ENCODE measurements at regions not wholly inside any gene's neighbourhood (a gene's known extent, or its start where the extent isn't known, plus 50 kb on each side); places are given as distances from the start of the nearest gene placed in this dataset.
"Not testable (repeated sequence)": the region's sequence is repeated elsewhere in the genome, so short reads cannot be mapped to it uniquely, and the experiment has no call there.

DNA sequence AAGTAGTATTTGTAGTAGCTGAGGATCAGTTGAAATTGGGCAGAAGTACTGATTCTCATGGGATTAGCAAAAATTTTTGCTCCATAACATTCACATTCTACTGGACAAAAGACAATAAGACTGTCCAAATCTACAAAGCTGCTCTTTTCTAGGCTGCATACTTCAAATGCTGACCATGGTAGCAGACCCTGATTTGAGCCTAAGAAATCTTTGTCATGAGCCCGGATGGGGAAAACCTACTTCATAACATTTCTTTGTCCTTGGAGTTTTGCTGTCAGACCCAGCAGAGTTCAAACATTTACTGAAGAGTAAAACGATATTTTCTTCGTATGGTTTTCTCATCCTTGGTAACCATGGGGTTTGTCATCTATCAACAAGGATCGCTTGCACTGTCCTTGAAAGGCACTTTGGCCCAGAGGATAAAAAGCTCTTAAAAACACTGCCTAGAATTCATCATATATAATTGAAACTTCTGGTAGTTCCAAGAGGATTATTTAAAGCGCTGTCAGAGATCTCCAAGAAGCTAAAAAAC, 216.9 kb downstream of the CAVIN4 start:
- DNase-seq (ENCODE audit: low read depth in 2 of 3, low spot score in 2 of 3) = no peak

DNA sequence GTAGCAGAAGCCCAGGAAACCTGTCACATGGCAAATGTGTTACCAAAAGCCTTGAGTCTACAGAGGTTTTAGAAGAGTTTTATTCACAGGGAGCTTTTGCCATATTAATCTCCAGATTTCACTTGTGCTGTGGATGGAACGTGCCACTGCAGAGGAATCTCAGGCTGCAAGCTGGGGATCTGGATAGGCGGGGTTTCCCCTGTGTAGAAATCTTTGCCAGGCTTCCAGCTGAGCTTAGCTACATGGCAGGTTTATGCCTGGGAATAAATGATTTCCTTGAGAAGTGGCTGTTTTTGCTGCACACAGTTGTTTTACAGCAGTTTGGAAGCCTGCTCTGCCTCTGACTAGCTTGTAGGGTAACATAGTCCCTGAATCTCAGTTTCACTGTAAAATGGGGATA, 224.6 kb upstream of the PLPPR1 start:
- no peak for DNase-seq (ENCODE audit: low read depth in 2 of 3, low spot score in 2 of 3)

DNA sequence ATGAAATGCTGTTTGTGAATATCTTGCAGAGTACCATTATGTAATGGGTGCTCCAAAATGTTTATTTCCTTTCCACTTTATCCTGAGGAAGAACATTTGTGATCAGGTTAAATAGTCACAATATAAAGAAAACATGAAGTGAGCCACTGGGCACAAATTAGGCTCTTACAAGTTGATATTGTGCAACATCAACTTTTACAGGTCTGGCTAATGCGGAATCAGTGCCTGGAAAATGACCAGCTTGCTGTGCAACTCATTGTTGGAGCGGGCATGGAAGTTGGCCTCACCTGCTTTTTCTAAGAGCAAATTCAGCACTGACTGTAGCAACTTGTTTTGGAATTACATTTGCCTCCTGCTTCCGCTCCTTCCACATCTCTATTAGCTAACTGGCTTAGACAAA, 216.9 kb upstream of the PLPPR1 start:
- DNase-seq (ENCODE audit: low read depth in 2 of 3, low spot score in 2 of 3) = no peak

DNA sequence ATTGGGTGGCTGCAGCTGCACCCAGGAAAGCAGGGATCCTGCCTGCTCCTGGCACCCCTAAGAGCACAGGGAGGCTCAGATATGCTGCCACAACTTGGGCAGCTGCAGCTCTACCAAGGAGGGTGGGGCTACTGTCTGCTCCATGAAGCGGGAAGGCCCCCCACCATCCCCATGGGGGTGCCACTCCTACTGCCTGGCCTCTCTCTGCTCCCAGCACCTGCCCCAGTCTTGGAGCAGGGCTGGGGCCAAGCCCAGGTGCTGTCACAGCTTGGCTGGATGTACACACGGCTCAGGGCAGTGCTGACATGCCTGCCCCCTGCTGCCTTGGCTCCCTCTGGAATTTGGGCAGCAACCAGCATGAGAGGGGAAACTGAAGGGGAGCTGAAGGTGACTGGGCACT, 214.7 kb upstream of the PLPPR1 start:
- no peak for DNase-seq (ENCODE audit: low read depth in 2 of 3, low spot score in 2 of 3)

GRCh38 chr9:100819980-100820379, 208.5 kb upstream of the PLPPR1 start:
- no peak for DNase-seq (ENCODE audit: low read depth in 2 of 3, low spot score in 2 of 3)

DNA sequence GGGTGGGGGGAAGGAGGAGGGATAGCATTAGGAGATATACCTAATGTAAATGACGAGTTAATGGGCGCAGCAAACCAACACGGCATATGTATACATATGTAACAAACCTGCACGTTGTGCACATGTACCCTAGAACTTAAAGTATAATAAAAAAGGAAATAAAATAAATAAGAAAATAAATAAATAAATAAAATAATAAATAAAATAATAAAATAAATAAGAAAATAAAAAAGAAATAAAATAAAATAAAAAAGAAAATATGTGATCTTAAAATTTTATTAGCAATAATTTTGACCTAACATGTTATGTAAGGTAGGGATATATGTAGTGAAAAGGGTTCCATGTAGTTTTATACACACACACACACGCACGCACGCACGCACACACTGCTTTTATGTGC, 195.5 kb upstream of the PLPPR1 start:
- not testable (repeated sequence) for DNase-seq (ENCODE audit: low read depth in 2 of 3, low spot score in 2 of 3)

DNA sequence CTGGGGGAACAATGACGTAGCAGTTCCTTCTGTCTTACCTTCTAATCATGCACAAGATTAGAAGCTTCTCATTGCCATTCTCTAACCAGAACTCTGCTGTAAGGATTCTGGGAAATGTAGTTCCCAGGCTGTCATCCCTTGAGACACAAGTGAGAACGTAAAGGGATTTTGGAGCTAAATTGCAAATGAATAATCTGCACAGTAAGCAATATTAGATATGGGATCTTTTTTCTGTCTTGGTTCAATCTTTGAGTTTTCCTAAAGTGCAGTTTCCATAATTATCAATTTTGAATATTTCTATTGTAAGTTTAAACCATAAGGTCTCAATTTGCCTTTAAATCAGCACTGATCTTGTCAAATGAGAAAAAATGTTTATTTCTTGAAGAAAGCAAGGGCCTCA, 189.7 kb upstream of the PLPPR1 start:
- no peak for DNase-seq (ENCODE audit: low read depth in 2 of 3, low spot score in 2 of 3)

- no peak for DNase-seq (ENCODE audit: low read depth in 2 of 3, low spot score in 2 of 3)
Observed at GRCh38 chr9:100848726-100849125, 179.8 kb upstream of the PLPPR1 start.

DNA sequence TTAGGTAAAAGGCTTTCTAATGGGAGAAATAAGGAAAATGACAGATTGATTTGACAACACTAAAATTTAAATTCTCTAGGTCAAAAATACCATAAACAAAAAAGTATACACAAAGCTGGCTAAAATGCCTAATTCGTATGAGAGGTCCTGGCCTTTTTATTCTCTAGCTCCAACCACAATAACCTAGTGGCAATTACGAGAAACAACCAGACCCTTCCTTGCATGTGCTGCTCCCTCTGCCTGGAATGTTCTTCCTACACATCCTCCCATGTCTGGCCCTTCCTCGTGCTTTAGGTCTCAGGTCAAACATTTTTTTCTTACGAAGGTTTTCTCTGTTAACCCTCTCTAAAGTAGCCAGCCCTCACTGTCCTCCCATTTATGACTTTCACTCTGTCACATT, 176.4 kb upstream of the PLPPR1 start:
- DNase-seq (ENCODE audit: low read depth in 2 of 3, low spot score in 2 of 3) = no peak

DNA sequence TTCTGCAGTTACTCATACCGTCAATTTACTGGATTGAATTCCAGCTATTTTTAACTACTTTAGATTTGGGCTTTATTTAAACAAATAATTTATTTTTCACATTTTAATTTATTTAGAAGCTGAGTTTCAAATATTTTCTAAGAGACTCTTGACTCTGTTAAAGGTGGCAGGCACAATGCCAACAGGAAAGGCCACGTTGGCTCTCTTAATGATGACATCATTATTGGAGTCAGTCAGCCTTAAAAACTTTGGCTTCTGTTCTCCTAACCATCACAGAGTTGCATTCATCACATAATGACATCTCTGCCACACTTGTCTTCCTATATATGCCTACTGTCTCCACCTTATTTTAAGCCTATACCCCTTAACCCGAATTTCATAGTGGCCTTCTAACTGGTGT, 172.3 kb upstream of the PLPPR1 start:
- no peak for DNase-seq (ENCODE audit: low read depth in 2 of 3, low spot score in 2 of 3)

DNA sequence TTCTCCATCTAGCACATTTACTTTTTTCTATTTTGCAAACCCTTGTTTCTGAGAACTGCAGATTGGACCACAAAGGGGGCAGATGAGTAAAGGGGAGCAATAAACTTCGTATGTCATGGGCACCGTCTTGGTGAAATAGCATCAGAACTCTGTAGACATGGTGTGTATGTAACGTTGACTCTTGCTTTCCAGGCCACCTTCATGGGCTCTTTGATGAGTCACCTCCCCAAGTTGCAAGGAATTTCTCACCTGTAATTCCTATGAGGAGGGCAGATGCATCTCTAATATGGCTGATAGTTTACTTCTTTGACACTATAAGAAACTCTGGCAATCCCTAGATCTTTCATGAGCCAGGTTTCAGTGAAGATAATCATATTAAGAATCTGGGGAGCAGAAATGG, 163.4 kb upstream of the PLPPR1 start:
- DNase-seq (ENCODE audit: low read depth in 2 of 3, low spot score in 2 of 3) = no peak

- no peak for DNase-seq (ENCODE audit: low read depth in 2 of 3, low spot score in 2 of 3)
Observed at GRCh38 chr9:100865648-100866047, 162.9 kb upstream of the PLPPR1 start.

GRCh38 chr9:100869326-100869725, 159.2 kb upstream of the PLPPR1 start:
- DNase-seq (ENCODE audit: low read depth in 2 of 3, low spot score in 2 of 3) = no peak

DNA sequence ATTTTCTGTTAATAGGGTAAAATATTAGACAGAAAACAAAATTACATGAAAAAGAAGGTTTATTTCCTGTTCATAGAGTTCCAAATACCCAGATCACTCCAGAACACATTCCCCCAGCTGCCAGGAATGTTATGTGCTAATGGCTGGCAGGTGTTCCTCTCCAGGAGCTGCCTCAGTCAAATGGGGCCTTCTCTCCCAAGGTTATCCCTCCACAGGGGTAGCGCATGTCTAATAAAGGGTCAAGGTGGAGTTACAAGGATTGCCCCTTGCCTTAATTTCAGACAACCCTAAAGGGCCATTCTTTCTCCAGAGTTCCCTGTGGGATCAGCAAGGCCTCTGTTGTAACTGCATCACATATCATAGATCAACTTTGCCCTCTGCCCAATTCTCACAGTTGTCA, 148.6 kb upstream of the PLPPR1 start:
- DNase-seq (ENCODE audit: low read depth in 2 of 3, low spot score in 2 of 3) = no peak

DNA sequence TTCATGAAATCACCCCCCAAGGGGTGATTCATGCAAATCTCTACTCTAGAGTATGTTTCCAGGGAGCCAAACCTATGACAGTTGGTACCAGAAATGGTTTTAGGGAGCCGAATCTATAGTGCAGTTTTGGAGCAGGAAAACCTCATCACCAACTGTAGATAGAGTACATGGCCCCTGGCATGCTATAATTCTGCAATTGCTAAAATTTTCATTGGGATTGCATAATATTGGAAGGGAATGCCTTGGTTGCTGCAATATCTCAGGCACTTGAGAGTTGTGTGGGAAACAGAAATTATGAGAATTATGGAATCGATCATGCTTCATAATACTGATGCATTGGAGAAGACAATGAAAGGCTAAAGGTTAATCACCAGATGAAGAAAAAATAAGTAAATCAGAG, 148.2 kb upstream of the PLPPR1 start:
- no peak for DNase-seq (ENCODE audit: low read depth in 2 of 3, low spot score in 2 of 3)

GRCh38 chr9:100884518-100884917, 144.0 kb upstream of the PLPPR1 start:
- no peak for DNase-seq (ENCODE audit: low read depth in 2 of 3, low spot score in 2 of 3)

DNA sequence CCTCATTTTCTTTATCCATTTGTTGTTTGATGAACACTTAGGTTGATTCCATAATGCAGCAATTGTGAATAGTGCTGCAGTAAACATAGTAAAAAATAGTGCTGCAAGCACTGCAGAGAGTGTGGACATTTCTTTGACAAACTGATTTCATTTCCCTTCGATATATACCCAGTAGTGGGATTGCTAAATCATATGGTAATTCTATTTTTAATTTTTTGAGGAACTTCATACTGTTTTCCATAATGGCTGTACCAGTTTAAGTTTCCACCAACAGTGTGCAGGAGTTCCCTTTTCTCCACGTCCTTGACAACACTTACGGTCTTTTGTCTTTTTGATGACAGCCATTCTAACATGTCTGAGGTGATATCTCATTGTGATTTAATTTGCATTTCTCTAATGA, 138.2 kb upstream of the PLPPR1 start:
- no peak for DNase-seq (ENCODE audit: low read depth in 2 of 3, low spot score in 2 of 3)

GRCh38 chr9:100911273-100911672, 117.3 kb upstream of the PLPPR1 start:
- no peak for DNase-seq (ENCODE audit: low read depth in 2 of 3, low spot score in 2 of 3)

GRCh38 chr9:100913257-100913656, 115.3 kb upstream of the PLPPR1 start:
- no peak for DNase-seq (ENCODE audit: low read depth in 2 of 3, low spot score in 2 of 3)

DNA sequence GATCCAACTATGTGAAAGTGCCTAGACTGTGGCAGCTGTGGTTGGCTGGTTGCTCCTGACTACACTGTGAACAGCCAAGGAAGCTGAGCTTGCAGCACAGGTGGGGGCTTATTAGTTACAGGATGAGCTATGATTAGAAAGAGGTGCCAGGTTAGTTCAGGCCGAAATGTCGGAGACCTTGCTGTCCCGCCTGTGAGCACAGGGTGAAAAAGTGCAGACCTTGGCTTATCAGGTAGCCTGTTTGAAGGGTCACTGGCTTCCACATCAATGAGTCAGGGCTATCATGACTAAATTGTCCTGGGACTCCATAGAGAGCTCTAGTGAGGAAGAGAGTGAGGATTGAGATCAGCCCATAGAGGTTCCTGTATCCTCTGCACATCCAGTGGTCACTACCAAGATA, 114.3 kb upstream of the PLPPR1 start:
- no peak for DNase-seq (ENCODE audit: low read depth in 2 of 3, low spot score in 2 of 3)

- DNase-seq (ENCODE audit: low read depth in 2 of 3, low spot score in 2 of 3) = no peak
Observed at GRCh38 chr9:100919506-100919905, 109.0 kb upstream of the PLPPR1 start.

- DNase-seq (ENCODE audit: low read depth in 2 of 3, low spot score in 2 of 3) = no peak
Observed at GRCh38 chr9:100926366-100926765, 102.2 kb upstream of the PLPPR1 start.

- no peak for DNase-seq (ENCODE audit: low read depth in 2 of 3, low spot score in 2 of 3)
Observed at GRCh38 chr9:100927763-100928162, 100.8 kb upstream of the PLPPR1 start.

DNA sequence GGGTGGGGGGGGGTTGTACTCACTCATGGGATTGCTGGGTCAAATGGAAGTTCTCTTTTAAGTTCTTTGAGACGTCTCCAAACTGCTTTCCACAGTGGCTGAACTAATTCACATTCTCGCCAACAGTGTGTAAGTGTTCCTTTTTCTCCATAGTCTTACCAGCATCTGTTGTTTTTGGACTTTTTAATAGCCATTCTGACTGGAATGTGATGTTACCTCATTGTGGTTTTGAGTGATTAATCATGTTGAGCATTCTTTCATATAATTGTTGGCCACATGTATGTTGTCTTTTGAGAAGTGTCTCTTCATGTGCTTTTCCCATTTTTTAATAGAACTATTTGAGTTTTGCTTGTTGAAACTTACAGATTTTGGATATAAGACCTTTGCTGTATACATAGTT, 94.9 kb upstream of the PLPPR1 start:
- no peak for DNase-seq (ENCODE audit: low read depth in 2 of 3, low spot score in 2 of 3)
